SK-N-SH (cell line): ENCODE measurements at regions not wholly inside any gene's neighbourhood (a gene's known extent, or its start where the extent isn't known, plus 50 kb on each side); places are given as distances from the start of the nearest gene placed in this dataset.

Experiments used
- CTCF ChIA-PET: fragments of 300-600, 350-600 bp; formaldehyde crosslinking; extraction: SDS; loops from one replicate; lab custom pipeline; 2021; lab: Yijun Ruan, JAX
- POLR2A ChIA-PET: fragments of 350-600 bp; sonication (Branson Sonifier 250); formaldehyde crosslinking; extraction: SDS; loops from one replicate; lab custom pipeline; 2020; ENCODE audit warnings: antibody characterized with exemption, inconsistent platforms; lab: Yijun Ruan, JAX
- DNase-seq: peaks from one replicate; pipeline ENCODE4 v3.0.0; 2012
- H2AFZ ChIP-seq: fragments of 200-600 bp; sonication (generic); 2 replicates; pipeline ENCODE4 v1.8.1; 2016; ENCODE audit warnings: antibody characterized with exemption, mild to moderate bottlenecking, low read depth
- H3F3A ChIP-seq: fragments of 200-600 bp; sonication (generic); replicated peaks from 2 replicates; pipeline ENCODE3; 2016; ENCODE audit warnings: antibody characterized with exemption, mild to moderate bottlenecking; ENCODE audit not compliant: insufficient read depth
- H3K27ac ChIP-seq, 2 experiments: fragments of 200-500 bp in 1 of 2; fragments of 200-600 bp in 1 of 2; sonication (Bioruptor generic) in 1 of 2; sonication (generic), shearing (Covaris generic) in 1 of 2; 2 replicates each; pipeline versions ENCODE4 v1.5.1 to v1.6.1; 2014 to 2016; ENCODE audit warnings: low read depth in 2 of 2, inconsistent platforms in 1 of 2, low read length in 1 of 2, mild to moderate bottlenecking in 1 of 2, mixed read lengths in 1 of 2
- H3K27me3 ChIP-seq: fragments of 200-600 bp; sonication (generic), shearing (Covaris generic); 2 replicates; pipeline ENCODE4 v1.6.1; 2016; ENCODE audit warnings: mixed run types; ENCODE audit not compliant: insufficient read depth
- H3K36me3 ChIP-seq, 2 experiments: fragments of 200-500 bp in 1 of 2; fragments of 200-600 bp in 1 of 2; sonication (Bioruptor generic) in 1 of 2; sonication (generic) in 1 of 2; replicated peaks in 1 of 2; 2 replicates each; pipeline versions ENCODE3 to v1.5.1; 2014 to 2016; ENCODE audit warnings: low read length in 1 of 2, mild to moderate bottlenecking in 1 of 2; ENCODE audit not compliant: insufficient read depth in 2 of 2, control insufficient read depth in 1 of 2
- H3K4me1 ChIP-seq, 2 experiments: fragments of 200-500 bp in 1 of 2; fragments of 200-600 bp in 1 of 2; sonication (Bioruptor generic) in 1 of 2; sonication (generic), shearing (Covaris generic) in 1 of 2; 2 replicates each; pipeline versions ENCODE4 v1.5.1 to v1.6.1; 2014 to 2016; ENCODE audit warnings: low read depth in 1 of 2, low read length in 1 of 2, mixed run types in 1 of 2; ENCODE audit not compliant: insufficient read depth in 2 of 2, control insufficient read depth in 1 of 2
- H3K4me2 ChIP-seq: fragments of 200-600 bp; sonication (generic), shearing (Covaris generic); 2 replicates; pipeline ENCODE4 v1.6.1; 2017; ENCODE audit warnings: mixed run types
- H3K4me3 ChIP-seq, 2 experiments: fragments of 200-500 bp in 1 of 2; fragments of 200-600 bp in 1 of 2; sonication (Bioruptor generic) in 1 of 2; sonication (generic), shearing (Covaris generic) in 1 of 2; 2 replicates each; pipeline versions ENCODE4 v1.5.1 to v1.8.1; 2014 to 2016; ENCODE audit warnings: low read depth in 2 of 2, inconsistent platforms in 1 of 2, low read length in 1 of 2, mild to moderate bottlenecking in 1 of 2, mixed read lengths in 1 of 2, moderate library complexity in 1 of 2
- H3K79me2 ChIP-seq: fragments of 200-600 bp; sonication (generic); 2 replicates; pipeline ENCODE4 v1.8.1; 2017; ENCODE audit warnings: mild to moderate bottlenecking; ENCODE audit not compliant: insufficient read depth
- H3K9ac ChIP-seq: fragments of 200-600 bp; sonication (generic); 2 replicates; pipeline ENCODE4 v1.6.1; 2017; ENCODE audit warnings: mixed run types
- H3K9me2 ChIP-seq: fragments of 200-600 bp; sonication (generic); 2 replicates; pipeline ENCODE4 v1.6.1; 2017; ENCODE audit warnings: mixed run types
- H3K9me3 ChIP-seq: fragments of 200-600 bp; sonication (generic); 2 replicates; pipeline ENCODE4 v1.6.1; 2017; ENCODE audit warnings: mixed run types, mild to moderate bottlenecking, moderate library complexity
- H4K20me1 ChIP-seq: fragments of 200-600 bp; sonication (generic); 2 replicates; pipeline ENCODE4 v1.6.1; 2017; ENCODE audit warnings: mild to moderate bottlenecking, mixed run types; ENCODE audit not compliant: insufficient read depth
- CHD2 ChIP-seq: fragments of 150-350 bp; IDR thresholded peaks from 2 replicates; pipeline ENCODE4 v1.6.1; 2018; ENCODE audit warnings: low read length; ENCODE audit not compliant: partially characterized antibody
- ELF1 ChIP-seq: IDR thresholded peaks from 2 replicates; pipeline ENCODE4 v1.4.0; 2012
- FOSL2 ChIP-seq: IDR thresholded peaks from 2 replicates; pipeline ENCODE4 v1.4.0; 2012; ENCODE audit warnings: low read depth, mild to moderate bottlenecking, moderate library complexity, borderline replicate concordance
- GABPA ChIP-seq: IDR thresholded peaks from 2 replicates; pipeline ENCODE4 v1.4.0; 2012; ENCODE audit warnings: low read depth, mild to moderate bottlenecking
- GATA2 ChIP-seq: sonication (generic); formaldehyde crosslinking; IDR thresholded peaks from 2 replicates; pipeline ENCODE4 v1.5.0; 2020; ENCODE audit warnings: mild to moderate bottlenecking, missing genetic modification reagents
- MEF2A ChIP-seq: IDR thresholded peaks from 2 replicates; pipeline ENCODE4 v1.4.0; 2012; ENCODE audit warnings: low read depth, borderline replicate concordance
- SIN3A ChIP-seq: IDR thresholded peaks from 2 replicates; pipeline ENCODE4 v1.6.1; 2012; ENCODE audit warnings: low read depth, mild to moderate bottlenecking, low read length, moderate library complexity, borderline replicate concordance
- TAF1 ChIP-seq: IDR thresholded peaks from 2 replicates; pipeline ENCODE4 v1.6.1; 2012; ENCODE audit warnings: low read depth, mild to moderate bottlenecking, low read length, moderate library complexity, borderline replicate concordance
- TCF12 ChIP-seq: IDR thresholded peaks from 2 replicates; pipeline ENCODE4 v1.4.0; 2012
- WGBS: methylation state at CpG from one replicate; pipeline ENCODE4 v1.1.6; 2017; ENCODE audit warnings: low lambda C conversion rate; 5-methylcytosine and 5-hydroxymethylcytosine counted together
- TF ChIP-seq, protein P1 (sequence below): IDR thresholded peaks from 2 replicates; pipeline ENCODE4 v1.4.0; 2012; ENCODE audit warnings: low read depth, borderline replicate concordance
- TF ChIP-seq, protein P2 (sequence below): IDR thresholded peaks from 2 replicates; pipeline ENCODE4 v1.4.0; 2012; ENCODE audit warnings: low read depth, borderline replicate concordance
- TF ChIP-seq, protein P3 (sequence below): IDR thresholded peaks from 2 replicates; pipeline ENCODE4 v1.6.1; 2012; ENCODE audit warnings: mild to moderate bottlenecking, low read depth, low read length, moderate library complexity
- TF ChIP-seq, protein P4 (sequence below): fragments of 150-350 bp; IDR thresholded peaks from 2 replicates; pipeline ENCODE4 v1.6.1; 2016; ENCODE audit warnings: mild to moderate bottlenecking, low read depth, low read length

DNA sequence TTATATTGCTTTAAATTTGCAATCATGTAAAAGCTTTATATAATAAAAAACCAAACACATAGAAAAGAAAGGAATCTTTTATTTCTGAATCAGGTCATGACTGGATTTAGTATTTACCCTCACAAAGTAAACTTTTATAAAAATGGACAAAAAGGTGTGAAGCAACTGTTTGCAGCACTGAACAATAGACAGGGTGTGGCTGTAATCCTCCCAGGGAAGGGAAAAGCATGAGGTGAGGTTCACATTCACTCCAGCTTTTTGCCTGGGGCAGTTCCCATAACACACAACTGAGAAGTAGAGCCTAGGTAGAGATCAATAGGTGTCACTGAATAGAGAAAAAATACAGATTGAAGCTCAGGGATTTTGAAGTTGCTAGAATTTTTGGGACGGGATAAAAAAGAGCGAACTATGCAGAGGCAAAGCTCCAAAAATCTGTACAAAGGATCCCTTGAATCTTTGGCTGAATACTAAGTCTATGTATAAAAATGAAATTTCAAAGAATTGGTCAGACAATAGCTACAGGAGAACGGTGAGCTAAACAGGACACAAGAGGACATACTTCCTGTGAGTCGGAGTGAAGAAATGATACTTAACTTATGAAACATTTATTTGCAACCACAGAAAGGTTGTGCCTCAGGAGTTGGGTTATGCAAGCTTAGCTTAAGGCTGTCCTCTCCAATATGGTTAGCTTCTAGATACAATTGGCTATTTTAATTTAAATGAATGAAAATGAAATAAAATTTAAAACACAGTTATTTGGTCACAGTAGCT, 162.0 kb upstream of the ZP4 start:
- Histone ChIP-seq H3K4me3 (no peak overlapping the region), H3K36me3 (no peaks in the 10 kb centered on the region), H3K27me3 (no peaks in the 10 kb centered on the region), H2AFZ (no peak overlapping the region), H4K20me1 (no peaks in the 10 kb centered on the region), H3K4me2 (no peak overlapping the region), H3K79me2 (no peaks in the 10 kb centered on the region), H3K9me3 (no peaks in the 10 kb centered on the region), H3K4me1 (no peaks in the 10 kb centered on the region), H3K27ac (no peak overlapping the region), H3F3A (no peaks in the 10 kb centered on the region), H3K9ac (no peak overlapping the region), H3K9me2 (no peaks in the 10 kb centered on the region)
- CTCF ChIA-PET = interaction anchor here (0.6 to 1.1 kb wide), 3 partner anchors 10 to 1327 kb away, joined by 3 to 5 read pairs (median 4); no protein-coding TSS in a partner anchor
- POLR2A ChIA-PET = no interaction called here
- TF ChIP-seq ELF1 (no peak), MEF2A (no peak), TCF12 (no peak), TAF1 (no peak), SIN3A (no peak), FOSL2 (no peak), CHD2 (no peak), GABPA (no peak), GATA2 (no peak)
- TF ChIP-seq, protein P1, sequence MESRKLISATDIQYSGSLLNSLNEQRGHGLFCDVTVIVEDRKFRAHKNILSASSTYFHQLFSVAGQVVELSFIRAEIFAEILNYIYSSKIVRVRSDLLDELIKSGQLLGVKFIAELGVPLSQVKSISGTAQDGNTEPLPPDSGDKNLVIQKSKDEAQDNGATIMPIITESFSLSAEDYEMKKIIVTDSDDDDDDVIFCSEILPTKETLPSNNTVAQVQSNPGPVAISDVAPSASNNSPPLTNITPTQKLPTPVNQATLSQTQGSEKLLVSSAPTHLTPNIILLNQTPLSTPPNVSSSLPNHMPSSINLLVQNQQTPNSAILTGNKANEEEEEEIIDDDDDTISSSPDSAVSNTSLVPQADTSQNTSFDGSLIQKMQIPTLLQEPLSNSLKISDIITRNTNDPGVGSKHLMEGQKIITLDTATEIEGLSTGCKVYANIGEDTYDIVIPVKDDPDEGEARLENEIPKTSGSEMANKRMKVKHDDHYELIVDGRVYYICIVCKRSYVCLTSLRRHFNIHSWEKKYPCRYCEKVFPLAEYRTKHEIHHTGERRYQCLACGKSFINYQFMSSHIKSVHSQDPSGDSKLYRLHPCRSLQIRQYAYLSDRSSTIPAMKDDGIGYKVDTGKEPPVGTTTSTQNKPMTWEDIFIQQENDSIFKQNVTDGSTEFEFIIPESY = no peak
- TF ChIP-seq, protein P2, sequence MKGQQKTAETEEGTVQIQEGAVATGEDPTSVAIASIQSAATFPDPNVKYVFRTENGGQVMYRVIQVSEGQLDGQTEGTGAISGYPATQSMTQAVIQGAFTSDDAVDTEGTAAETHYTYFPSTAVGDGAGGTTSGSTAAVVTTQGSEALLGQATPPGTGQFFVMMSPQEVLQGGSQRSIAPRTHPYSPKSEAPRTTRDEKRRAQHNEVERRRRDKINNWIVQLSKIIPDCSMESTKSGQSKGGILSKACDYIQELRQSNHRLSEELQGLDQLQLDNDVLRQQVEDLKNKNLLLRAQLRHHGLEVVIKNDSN = no peak
- TF ChIP-seq, protein P3, sequence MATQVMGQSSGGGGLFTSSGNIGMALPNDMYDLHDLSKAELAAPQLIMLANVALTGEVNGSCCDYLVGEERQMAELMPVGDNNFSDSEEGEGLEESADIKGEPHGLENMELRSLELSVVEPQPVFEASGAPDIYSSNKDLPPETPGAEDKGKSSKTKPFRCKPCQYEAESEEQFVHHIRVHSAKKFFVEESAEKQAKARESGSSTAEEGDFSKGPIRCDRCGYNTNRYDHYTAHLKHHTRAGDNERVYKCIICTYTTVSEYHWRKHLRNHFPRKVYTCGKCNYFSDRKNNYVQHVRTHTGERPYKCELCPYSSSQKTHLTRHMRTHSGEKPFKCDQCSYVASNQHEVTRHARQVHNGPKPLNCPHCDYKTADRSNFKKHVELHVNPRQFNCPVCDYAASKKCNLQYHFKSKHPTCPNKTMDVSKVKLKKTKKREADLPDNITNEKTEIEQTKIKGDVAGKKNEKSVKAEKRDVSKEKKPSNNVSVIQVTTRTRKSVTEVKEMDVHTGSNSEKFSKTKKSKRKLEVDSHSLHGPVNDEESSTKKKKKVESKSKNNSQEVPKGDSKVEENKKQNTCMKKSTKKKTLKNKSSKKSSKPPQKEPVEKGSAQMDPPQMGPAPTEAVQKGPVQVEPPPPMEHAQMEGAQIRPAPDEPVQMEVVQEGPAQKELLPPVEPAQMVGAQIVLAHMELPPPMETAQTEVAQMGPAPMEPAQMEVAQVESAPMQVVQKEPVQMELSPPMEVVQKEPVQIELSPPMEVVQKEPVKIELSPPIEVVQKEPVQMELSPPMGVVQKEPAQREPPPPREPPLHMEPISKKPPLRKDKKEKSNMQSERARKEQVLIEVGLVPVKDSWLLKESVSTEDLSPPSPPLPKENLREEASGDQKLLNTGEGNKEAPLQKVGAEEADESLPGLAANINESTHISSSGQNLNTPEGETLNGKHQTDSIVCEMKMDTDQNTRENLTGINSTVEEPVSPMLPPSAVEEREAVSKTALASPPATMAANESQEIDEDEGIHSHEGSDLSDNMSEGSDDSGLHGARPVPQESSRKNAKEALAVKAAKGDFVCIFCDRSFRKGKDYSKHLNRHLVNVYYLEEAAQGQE = no peak
- TF ChIP-seq, protein P4, sequence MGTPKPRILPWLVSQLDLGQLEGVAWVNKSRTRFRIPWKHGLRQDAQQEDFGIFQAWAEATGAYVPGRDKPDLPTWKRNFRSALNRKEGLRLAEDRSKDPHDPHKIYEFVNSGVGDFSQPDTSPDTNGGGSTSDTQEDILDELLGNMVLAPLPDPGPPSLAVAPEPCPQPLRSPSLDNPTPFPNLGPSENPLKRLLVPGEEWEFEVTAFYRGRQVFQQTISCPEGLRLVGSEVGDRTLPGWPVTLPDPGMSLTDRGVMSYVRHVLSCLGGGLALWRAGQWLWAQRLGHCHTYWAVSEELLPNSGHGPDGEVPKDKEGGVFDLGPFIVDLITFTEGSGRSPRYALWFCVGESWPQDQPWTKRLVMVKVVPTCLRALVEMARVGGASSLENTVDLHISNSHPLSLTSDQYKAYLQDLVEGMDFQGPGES = no peak
- 46% methylated on average over 4 of the region's 4 CpGs for WGBS
- DNase-seq = no peak
